ENCODE measurements at regions not wholly inside any gene's neighbourhood (a gene's known extent, or its start where the extent isn't known, plus 50 kb on each side); places are given as distances from the start of the nearest gene placed in this dataset.

DNA sequence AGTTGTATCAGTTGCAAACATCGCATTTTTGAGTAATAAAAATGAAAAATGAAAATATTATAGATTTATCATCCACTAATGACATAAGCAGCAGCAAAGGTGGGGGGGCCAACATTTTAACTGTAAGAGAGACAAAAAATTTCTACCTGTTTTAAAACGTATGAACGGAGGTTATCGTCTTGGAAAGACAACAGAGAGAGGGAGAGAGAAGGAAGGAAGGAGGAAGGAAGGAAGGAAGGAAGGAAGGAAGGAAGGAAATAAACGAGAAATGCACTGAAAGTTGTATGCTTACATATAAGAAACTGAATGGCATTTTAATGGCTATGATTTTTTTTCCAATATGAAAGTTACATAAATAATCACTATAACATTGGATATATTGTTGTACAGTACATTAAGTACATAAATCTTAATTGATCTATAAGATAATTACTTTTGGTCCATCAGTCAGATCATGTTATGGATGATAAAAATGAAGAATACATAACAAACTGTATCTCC, 862.8 kb upstream of the SLITRK1 start:
- Histone ChIP-seq H3K36me3 (ENCODE audit: low read depth, low read length) (no peaks in the 10 kb centered on the region), H3F3A (ENCODE audit: low read length, unreplicated experiment) (no peaks in the 10 kb centered on the region), H3K4me2 (ENCODE audit: low read length) (no peak overlapping the region), H3K4me1 (ENCODE audit: insufficient read depth, low read length) (no peaks in the 10 kb centered on the region), H3K79me2 (ENCODE audit: low read length) (no peaks in the 10 kb centered on the region), H3K27ac (ENCODE audit: low read length) (no peak overlapping the region), H3K9me3 (ENCODE audit: low read length) (no peaks in the 10 kb centered on the region), H2AFZ (ENCODE audit: low read length) (no peak overlapping the region), H4K20me1 (ENCODE audit: low read length) (no peaks in the 10 kb centered on the region), H3K9me2 (replicated peaks; ENCODE audit: low read length) (no peaks in the 10 kb centered on the region), H3K27me3 (ENCODE audit: low read length) (no peaks in the 10 kb centered on the region), H3K9ac (ENCODE audit: low read length) (no peak overlapping the region), H3K4me3 (ENCODE audit: low read length) (no peak overlapping the region)
- ATAC-seq: no peak
- ChIA-PET CTCF (no interaction called here), POLR2A (ENCODE audit: unreplicated experiment) (no interaction called here)
- no TSS peak for BruUV-seq (replicated peaks)
- intact Hi-C loops (cut with micrococcal nuclease): no loop called here
- no peak for DNase-seq
- TF ChIP-seq, protein P1, sequence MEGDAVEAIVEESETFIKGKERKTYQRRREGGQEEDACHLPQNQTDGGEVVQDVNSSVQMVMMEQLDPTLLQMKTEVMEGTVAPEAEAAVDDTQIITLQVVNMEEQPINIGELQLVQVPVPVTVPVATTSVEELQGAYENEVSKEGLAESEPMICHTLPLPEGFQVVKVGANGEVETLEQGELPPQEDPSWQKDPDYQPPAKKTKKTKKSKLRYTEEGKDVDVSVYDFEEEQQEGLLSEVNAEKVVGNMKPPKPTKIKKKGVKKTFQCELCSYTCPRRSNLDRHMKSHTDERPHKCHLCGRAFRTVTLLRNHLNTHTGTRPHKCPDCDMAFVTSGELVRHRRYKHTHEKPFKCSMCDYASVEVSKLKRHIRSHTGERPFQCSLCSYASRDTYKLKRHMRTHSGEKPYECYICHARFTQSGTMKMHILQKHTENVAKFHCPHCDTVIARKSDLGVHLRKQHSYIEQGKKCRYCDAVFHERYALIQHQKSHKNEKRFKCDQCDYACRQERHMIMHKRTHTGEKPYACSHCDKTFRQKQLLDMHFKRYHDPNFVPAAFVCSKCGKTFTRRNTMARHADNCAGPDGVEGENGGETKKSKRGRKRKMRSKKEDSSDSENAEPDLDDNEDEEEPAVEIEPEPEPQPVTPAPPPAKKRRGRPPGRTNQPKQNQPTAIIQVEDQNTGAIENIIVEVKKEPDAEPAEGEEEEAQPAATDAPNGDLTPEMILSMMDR (conservative IDR thresholded peaks at IDR 0.05; ENCODE audit: low read depth, low read length): no peak
- TF ChIP-seq EZH2 (IDR thresholded peaks at IDR 0.05; ENCODE audit: low read length, unreplicated experiment) (no peak), EZH2phosphoT487 (IDR thresholded peaks at IDR 0.05; ENCODE audit: borderline replicate concordance, low read length) (no peak)

DNA sequence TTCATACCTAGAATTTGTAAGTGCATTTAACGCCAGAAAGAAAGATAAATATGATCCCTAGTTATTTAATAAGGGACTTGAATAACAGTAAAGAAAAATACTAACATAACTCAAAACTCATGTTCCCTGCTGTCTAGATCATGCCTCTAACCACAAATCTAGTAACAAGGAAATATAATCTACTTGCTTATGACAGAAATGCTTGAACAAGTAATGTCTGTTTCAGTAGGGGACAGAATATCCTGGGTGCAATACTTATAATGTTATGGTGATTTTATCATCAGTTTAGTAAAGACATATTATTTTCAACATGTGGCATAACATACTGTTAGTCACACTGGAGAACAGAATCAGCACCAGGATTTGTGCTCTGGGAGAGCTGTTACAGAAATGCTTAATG, 861.9 kb upstream of the SLITRK1 start:
- no peak for DNase-seq
- H2AFZ ChIP-seq (ENCODE audit: low read length): no peak overlapping the region
- no peaks in the 10 kb centered on the region for H3K4me1 ChIP-seq (ENCODE audit: insufficient read depth, low read length)
- H3K79me2 ChIP-seq (ENCODE audit: low read length): no peaks in the 10 kb centered on the region
- H3K4me2 ChIP-seq (ENCODE audit: low read length): no peak overlapping the region
- POLR2A ChIA-PET (ENCODE audit: unreplicated experiment): no interaction called here
- CTCF ChIA-PET: no interaction called here
- intact Hi-C loops (cut with micrococcal nuclease): no loop called here
- no peak overlapping the region for H3K4me3 ChIP-seq (ENCODE audit: low read length)
- H4K20me1 ChIP-seq (ENCODE audit: low read length): no peaks in the 10 kb centered on the region
- BruUV-seq (replicated peaks): no TSS peak
- no peak overlapping the region for H3K9ac ChIP-seq (ENCODE audit: low read length)
- H3K27me3 ChIP-seq (ENCODE audit: low read length): no peaks in the 10 kb centered on the region
- no peaks in the 10 kb centered on the region for H3F3A ChIP-seq (ENCODE audit: low read length, unreplicated experiment)
- no peak for ATAC-seq
- H3K9me2 ChIP-seq (replicated peaks; ENCODE audit: low read length): no peaks in the 10 kb centered on the region
- H3K36me3 ChIP-seq (ENCODE audit: low read depth, low read length): no peaks in the 10 kb centered on the region
- no peak overlapping the region for H3K27ac ChIP-seq (ENCODE audit: low read length)
- H3K9me3 ChIP-seq (ENCODE audit: low read length): no peaks in the 10 kb centered on the region
- TF ChIP-seq EZH2 (IDR thresholded peaks at IDR 0.05; ENCODE audit: low read length, unreplicated experiment) (no peak), EZH2phosphoT487 (IDR thresholded peaks at IDR 0.05; ENCODE audit: borderline replicate concordance, low read length) (no peak)
- TF ChIP-seq, protein P1 (conservative IDR thresholded peaks at IDR 0.05; ENCODE audit: low read depth, low read length): no peak

DNA sequence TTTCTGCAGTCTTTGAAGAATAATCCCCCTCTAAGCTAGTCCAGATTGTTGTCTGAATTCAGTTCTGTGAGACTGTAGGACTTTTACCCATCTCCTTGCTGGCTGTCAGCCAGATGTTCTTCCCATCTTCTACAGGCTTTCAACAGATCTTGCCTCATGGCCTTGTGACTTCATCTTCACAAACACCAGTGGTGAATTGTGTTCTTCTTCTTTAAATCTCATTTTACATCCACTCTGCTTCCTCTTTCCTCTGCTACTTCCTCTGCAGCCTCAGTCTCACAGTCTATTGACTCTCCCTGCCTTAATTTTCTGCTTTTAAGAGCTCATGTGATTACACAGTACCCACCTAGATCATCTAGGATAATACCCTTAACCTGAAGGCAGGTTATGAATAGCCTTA, 859.0 kb upstream of the SLITRK1 start:
- Histone ChIP-seq H3K9ac (ENCODE audit: low read length) (no peak overlapping the region), H3K27me3 (ENCODE audit: low read length) (no peaks in the 10 kb centered on the region), H3K4me3 (ENCODE audit: low read length) (no peak overlapping the region), H3K9me3 (ENCODE audit: low read length) (no peaks in the 10 kb centered on the region), H3K79me2 (ENCODE audit: low read length) (no peaks in the 10 kb centered on the region), H3K27ac (ENCODE audit: low read length) (no peak overlapping the region), H3K9me2 (replicated peaks; ENCODE audit: low read length) (no peaks in the 10 kb centered on the region), H2AFZ (ENCODE audit: low read length) (no peak overlapping the region), H3K4me2 (ENCODE audit: low read length) (no peak overlapping the region), H3K36me3 (ENCODE audit: low read depth, low read length) (no peaks in the 10 kb centered on the region), H4K20me1 (ENCODE audit: low read length) (no peaks in the 10 kb centered on the region), H3K4me1 (ENCODE audit: insufficient read depth, low read length) (no peaks in the 10 kb centered on the region), H3F3A (ENCODE audit: low read length, unreplicated experiment) (no peaks in the 10 kb centered on the region)
- intact Hi-C loops (cut with micrococcal nuclease): no loop called here
- BruUV-seq (replicated peaks): no TSS peak
- DNase-seq: no peak
- no peak for ATAC-seq
- ChIA-PET POLR2A (ENCODE audit: unreplicated experiment) (no interaction called here), CTCF (no interaction called here)
- TF ChIP-seq EZH2phosphoT487 (IDR thresholded peaks at IDR 0.05; ENCODE audit: borderline replicate concordance, low read length) (no peak), EZH2 (IDR thresholded peaks at IDR 0.05; ENCODE audit: low read length, unreplicated experiment) (no peak)
- TF ChIP-seq, protein P1 (conservative IDR thresholded peaks at IDR 0.05; ENCODE audit: low read depth, low read length): no peak
